Erythroblast (primary cell): ENCODE measurements at regions not wholly inside any gene's neighbourhood (a gene's known extent, or its start where the extent isn't known, plus 50 kb on each side); places are given as distances from the start of the nearest gene placed in this dataset.

Source experiments
- GATA1 ChIP-seq: IDR thresholded peaks from 2 replicates; pipeline ENCODE4 v1.6.1; 2011; ENCODE audit warnings: low read depth, mild to moderate bottlenecking, control low read depth, low read length, moderate library complexity
- POLR2A ChIP-seq: IDR thresholded peaks from 2 replicates; pipeline ENCODE4 v1.6.1; 2011; ENCODE audit warnings: mild to moderate bottlenecking, low read length

DNA sequence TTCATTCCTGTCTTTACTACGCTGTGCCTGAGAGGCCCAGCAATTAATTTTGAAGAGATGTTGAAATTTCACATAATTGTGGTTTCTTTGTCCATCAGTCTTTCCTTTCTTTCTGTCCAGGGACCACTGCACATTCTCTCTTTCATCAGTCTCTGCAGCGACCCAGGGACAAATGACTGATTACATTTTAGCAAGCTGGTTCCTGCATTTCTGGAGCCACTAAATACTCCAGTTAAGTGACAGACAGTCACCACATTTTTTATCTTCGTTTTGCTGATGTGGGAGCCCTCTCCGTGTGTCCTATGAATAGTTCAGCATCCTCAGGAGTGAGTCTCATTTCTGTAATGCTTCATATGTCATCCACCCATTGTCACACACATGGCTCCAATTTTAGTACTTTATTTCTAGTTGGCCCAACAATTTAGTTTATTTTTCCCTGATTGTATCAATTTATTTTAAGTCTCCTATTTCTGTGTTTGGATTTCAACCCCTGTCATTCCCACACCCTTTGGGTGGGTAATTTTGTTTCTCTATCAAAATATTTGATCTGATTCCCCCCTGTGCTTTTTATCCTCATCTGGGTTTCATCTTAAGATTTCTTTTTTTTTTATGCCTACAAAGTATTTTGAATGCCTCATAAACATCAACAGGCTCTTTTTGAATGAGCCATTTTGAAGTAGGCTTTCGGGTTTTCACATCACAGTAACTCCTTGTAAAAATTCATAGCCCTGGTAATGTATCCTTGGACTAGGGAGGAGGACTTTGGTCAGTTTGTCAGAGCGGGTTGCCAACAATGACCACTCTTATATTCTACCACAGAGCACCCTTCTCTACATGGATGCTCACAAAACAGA, 1196.5 kb downstream of the GALC start:
- TF ChIP-seq POLR2A (no peak), GATA1 (no peak)
